IMR-90 (cell line): ENCODE measurements at regions not wholly inside any gene's neighbourhood (a gene's known extent, or its start where the extent isn't known, plus 50 kb on each side); places are given as distances from the start of the nearest gene placed in this dataset.

Experiments
- BHLHE40 ChIP-seq: fragments of 150-350 bp; IDR thresholded peaks from 2 replicates; pipeline ENCODE4 v1.6.1; 2016; ENCODE audit warnings: mild to moderate bottlenecking, low read depth, low read length
- CEBPB ChIP-seq: IDR thresholded peaks from 2 replicates; pipeline ENCODE4 v1.6.1; 2012; ENCODE audit warnings: low read depth, low read length, improper control_type of control experiment
- CHD1 ChIP-seq: IDR thresholded peaks from 2 replicates; pipeline ENCODE4 v1.6.1; 2012; ENCODE audit warnings: low read depth, low read length, improper control_type of control experiment
- CTCF ChIP-seq: conservative IDR thresholded peaks from 2 replicates; pipeline ENCODE4 v1.5.1; 2012; ENCODE audit warnings: mild to moderate bottlenecking, low read depth, low read length, improper control_type of control experiment
- ELK1 ChIP-seq: fragments of 150-350 bp; IDR thresholded peaks from 2 replicates; pipeline ENCODE4 v1.6.1; 2016; ENCODE audit warnings: low read depth, mild to moderate bottlenecking, low read length, moderate library complexity, borderline replicate concordance
- MAFK ChIP-seq: IDR thresholded peaks from 2 replicates; pipeline ENCODE4 v1.6.1; 2012; ENCODE audit warnings: low read depth, low read length, improper control_type of control experiment
- MAZ ChIP-seq: IDR thresholded peaks from 2 replicates; pipeline ENCODE4 v1.6.1; 2012; ENCODE audit warnings: low read depth, mild to moderate bottlenecking, low read length, improper control_type of control experiment, moderate library complexity, borderline replicate concordance
- MXI1 ChIP-seq: IDR thresholded peaks from 2 replicates; pipeline ENCODE4 v1.6.1; 2012; ENCODE audit warnings: low read depth, mild to moderate bottlenecking, low read length, moderate library complexity, borderline replicate concordance
- POLR2A ChIP-seq: IDR thresholded peaks from 2 replicates; pipeline ENCODE4 v1.6.1; 2012; ENCODE audit warnings: mild to moderate bottlenecking, low read depth, low read length
- RAD21 ChIP-seq: IDR thresholded peaks from 2 replicates; pipeline ENCODE4 v1.6.1; 2012; ENCODE audit warnings: low read length, improper control_type of control experiment
- RCOR1 ChIP-seq: IDR thresholded peaks from 2 replicates; pipeline ENCODE4 v1.6.1; 2012; ENCODE audit warnings: mild to moderate bottlenecking, low read length, improper control_type of control experiment; ENCODE audit not compliant: insufficient replicate concordance
- RFX5 ChIP-seq: IDR thresholded peaks from 2 replicates; pipeline ENCODE4 v1.8.0; 2012; ENCODE audit warnings: low read depth, mild to moderate bottlenecking, low read length, moderate library complexity
- SMC3 ChIP-seq: fragments of 150-350 bp; IDR thresholded peaks from 2 replicates; pipeline ENCODE4 v1.6.1; 2016; ENCODE audit warnings: low read depth, mild to moderate bottlenecking, antibody characterized with exemption, low read length, moderate library complexity
- TF ChIP-seq, protein P1 (sequence below): fragments of 150-350 bp; IDR thresholded peaks from 2 replicates; pipeline ENCODE4 v1.6.1; 2017; ENCODE audit warnings: mild to moderate bottlenecking, antibody characterized with exemption, low read length, low read depth

GRCh38 chr2:6721395-6721794, 144.3 kb downstream of the CMPK2 start:
- TF ChIP-seq CTCF (no peak), RAD21 (no peak), SMC3 (no peak), MXI1 (no peak), BHLHE40 (no peak), POLR2A (no peak), RFX5 (no peak), RCOR1 (no peak), MAZ (no peak), CEBPB (no peak), CHD1 (no peak), ELK1 (no peak), MAFK (no peak)
- TF ChIP-seq, protein P1, sequence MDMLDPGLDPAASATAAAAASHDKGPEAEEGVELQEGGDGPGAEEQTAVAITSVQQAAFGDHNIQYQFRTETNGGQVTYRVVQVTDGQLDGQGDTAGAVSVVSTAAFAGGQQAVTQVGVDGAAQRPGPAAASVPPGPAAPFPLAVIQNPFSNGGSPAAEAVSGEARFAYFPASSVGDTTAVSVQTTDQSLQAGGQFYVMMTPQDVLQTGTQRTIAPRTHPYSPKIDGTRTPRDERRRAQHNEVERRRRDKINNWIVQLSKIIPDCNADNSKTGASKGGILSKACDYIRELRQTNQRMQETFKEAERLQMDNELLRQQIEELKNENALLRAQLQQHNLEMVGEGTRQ = no peak
